GM19438 (cell line): ENCODE measurements at regions not wholly inside any gene's neighbourhood (a gene's known extent, or its start where the extent isn't known, plus 50 kb on each side); places are given as distances from the start of the nearest gene placed in this dataset.

ENCODE experiments used
- ATAC-seq: cut with Tn5 transposase; IDR thresholded peaks from one replicate; pipeline ENCODE4 v1.9.1; 2021; ENCODE audit warnings: low read depth; ENCODE audit not compliant: unreplicated experiment

DNA sequence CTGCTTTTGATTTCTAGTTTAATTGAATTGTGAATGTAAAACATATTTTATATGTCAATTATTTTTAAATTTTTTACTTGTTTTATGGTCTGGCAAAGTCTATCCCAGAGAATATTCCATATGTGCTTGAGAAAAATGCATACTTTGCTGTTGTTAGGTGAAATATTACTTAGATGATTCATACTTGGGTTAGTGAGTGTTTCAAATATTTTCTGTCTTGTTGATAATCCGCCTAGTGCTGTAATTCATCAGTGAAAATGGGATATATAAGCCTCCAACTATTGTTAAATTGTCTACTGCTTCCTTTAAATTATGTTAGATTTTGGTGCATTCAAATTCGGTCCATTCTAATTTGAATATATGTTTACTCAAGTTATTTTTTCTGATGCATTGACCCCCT lies 395.5 kb downstream of the LRFN5 start:
- no peak for ATAC-seq

GRCh38 chr14:42001431-42001830 lies 394.8 kb downstream of the LRFN5 start:
- ATAC-seq, result no peak

GRCh38 chr14:42000450-42000849 lies 393.8 kb downstream of the LRFN5 start:
- ATAC-seq, result no peak

DNA sequence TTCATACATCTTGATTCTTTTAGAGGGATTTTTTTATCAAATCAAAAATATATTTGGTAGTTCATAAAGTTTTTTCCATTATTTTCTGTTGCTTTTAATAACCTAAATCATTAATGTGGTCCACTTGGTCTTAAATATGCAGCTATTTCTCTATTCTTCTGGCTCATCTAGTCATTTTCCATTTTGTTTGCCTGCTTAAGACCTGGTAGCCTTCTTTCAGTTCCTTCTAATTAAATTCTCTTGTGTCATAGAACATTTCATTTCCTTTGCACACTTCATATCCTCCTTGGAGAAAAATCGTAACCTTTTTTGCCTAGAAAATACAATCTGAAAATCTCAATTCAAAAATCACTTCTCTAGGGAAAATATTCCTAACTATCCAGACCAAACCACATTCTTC lies 387.0 kb downstream of the LRFN5 start:
- no peak for ATAC-seq

- ATAC-seq, result no peak
Measured at GRCh38 chr14:41986700-41987099, 380.0 kb downstream of the LRFN5 start.

GRCh38 chr14:41986083-41986645 lies 379.5 kb downstream of the LRFN5 start:
- no peak for ATAC-seq

- no peak for ATAC-seq
Measured at GRCh38 chr14:41973178-41973577, 366.5 kb downstream of the LRFN5 start.

GRCh38 chr14:41972531-41972930 lies 365.9 kb downstream of the LRFN5 start:
- ATAC-seq, result no peak

DNA sequence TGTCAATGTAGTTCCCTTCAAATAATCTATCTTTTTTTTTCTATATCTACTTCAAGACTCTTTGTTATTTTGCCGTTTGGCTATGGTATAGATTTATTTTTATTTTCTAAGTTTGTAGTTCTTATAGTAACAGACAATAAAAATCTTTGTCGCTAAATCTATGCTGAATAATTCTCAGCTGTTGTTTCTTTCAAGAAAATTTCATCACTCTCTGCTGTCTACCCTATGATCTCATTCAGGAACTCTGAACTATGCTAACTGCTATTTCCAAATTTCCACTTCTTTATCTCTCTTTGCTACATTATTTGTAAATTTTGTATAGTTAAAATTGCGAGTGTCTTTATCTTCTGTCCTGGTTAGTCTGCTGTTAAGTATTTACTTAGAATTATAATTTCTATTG lies 353.6 kb downstream of the LRFN5 start:
- no peak for ATAC-seq

DNA sequence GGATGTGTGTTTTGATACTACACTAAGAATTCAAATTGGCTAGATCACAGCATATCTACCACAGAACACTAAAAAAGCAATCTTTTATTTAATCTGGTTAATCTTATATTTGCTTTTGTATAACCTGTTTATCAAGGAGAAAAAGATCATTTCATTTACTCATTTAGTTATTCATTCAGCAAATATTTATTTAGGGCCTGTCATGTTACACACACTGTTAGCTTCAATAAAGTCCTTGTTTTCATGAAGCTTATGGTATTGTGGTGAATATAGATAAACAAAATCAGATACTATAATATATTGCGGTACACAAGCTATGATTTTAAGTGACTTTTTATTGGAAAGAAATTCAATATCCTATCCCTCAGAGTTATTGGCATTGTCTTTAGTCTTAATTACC lies 350.8 kb downstream of the LRFN5 start:
- ATAC-seq, result no peak
